HG03520 (cell line): ENCODE measurements at regions not wholly inside any gene's neighbourhood (a gene's known extent, or its start where the extent isn't known, plus 50 kb on each side); places are given as distances from the start of the nearest gene placed in this dataset.

Experiments used
- ATAC-seq: cut with Tn5 transposase; IDR thresholded peaks from one replicate; pipeline ENCODE4 v1.9.1; 2021; ENCODE audit warnings: mild to moderate bottlenecking, moderate library complexity; ENCODE audit not compliant: unreplicated experiment

GRCh38 chr18:46425511-46425910, 231.5 kb downstream of the LOXHD1 start:
- no peak for ATAC-seq

GRCh38 chr18:46426021-46426678, 230.9 kb downstream of the LOXHD1 start:
- no peak for ATAC-seq

GRCh38 chr18:46426679-46427047, 230.4 kb downstream of the LOXHD1 start:
- no peak for ATAC-seq
